ENCODE measurements at regions not wholly inside any gene's neighbourhood (a gene's known extent, or its start where the extent isn't known, plus 50 kb on each side); places are given as distances from the start of the nearest gene placed in this dataset.
A peak's percentile ranks its signal among the peaks of the same experiment; 100 is the strongest.

DNA sequence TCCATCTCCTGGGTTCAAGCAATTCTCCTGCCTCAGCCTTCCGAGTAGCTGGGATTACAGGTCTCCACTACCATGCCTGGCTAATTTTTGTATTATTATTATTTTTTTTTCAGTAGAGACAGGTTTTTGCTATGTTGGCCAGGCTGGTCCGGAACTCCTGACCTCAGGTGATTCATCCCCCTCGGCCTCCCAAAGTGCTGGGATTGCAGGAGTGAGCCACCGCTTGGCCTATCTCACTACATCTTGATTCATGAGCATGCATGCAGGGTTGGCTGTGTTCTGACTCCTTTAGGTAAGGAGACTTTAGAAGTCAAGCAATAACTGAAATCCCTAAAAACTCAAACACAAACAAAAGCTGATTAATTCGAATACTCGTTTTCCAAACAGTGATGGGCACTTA is 80.9 kb downstream of the GJA1 start:
- Histone ChIP-seq H3K4me3 (no peak overlapping the region), H3K4me2 (no peak overlapping the region), H3K27ac (peak overlapping the region; percentile 17 to 64; a peak in 3 of 6 replicates), H3K9me3 (no peaks in the 10 kb centered on the region), H3K4me1 (peaks cover 24% of the 10 kb centered on the region)
- ChIA-PET CTCF (no interaction called here), POLR2A (no interaction called here)
- WGBS (ENCODE audit: missing lambda C conversion rate) = 92% methylated on average over 5 of the region's 6 CpGs
- TF ChIP-seq ESRRA (IDR thresholded peaks at IDR 0.05; ENCODE audit: borderline replicate concordance, low read length) (no peak), ZNF302 (CRISPR knock-in tag; IDR thresholded peaks at IDR 0.05) (no peak), ZC3H11A (IDR thresholded peaks at IDR 0.05) (no peak), EHF (CRISPR knock-in tag; IDR thresholded peaks at IDR 0.05) (no peak), CEBPB (IDR thresholded peaks at IDR 0.05) (no peak), POLR2A (IDR thresholded peaks at IDR 0.05; ENCODE audit: low read length) (no peak)
- TF ChIP-seq, protein P1, sequence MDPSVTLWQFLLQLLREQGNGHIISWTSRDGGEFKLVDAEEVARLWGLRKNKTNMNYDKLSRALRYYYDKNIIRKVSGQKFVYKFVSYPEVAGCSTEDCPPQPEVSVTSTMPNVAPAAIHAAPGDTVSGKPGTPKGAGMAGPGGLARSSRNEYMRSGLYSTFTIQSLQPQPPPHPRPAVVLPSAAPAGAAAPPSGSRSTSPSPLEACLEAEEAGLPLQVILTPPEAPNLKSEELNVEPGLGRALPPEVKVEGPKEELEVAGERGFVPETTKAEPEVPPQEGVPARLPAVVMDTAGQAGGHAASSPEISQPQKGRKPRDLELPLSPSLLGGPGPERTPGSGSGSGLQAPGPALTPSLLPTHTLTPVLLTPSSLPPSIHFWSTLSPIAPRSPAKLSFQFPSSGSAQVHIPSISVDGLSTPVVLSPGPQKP (IDR thresholded peaks at IDR 0.05; ENCODE audit: low read depth, low read length) = no peak
- FAIRE-seq = no peak
- DNase-seq (ENCODE audit: low read depth in 1 of 2, low spot score in 1 of 2) = no peak
- ATAC-seq = no peak

DNA sequence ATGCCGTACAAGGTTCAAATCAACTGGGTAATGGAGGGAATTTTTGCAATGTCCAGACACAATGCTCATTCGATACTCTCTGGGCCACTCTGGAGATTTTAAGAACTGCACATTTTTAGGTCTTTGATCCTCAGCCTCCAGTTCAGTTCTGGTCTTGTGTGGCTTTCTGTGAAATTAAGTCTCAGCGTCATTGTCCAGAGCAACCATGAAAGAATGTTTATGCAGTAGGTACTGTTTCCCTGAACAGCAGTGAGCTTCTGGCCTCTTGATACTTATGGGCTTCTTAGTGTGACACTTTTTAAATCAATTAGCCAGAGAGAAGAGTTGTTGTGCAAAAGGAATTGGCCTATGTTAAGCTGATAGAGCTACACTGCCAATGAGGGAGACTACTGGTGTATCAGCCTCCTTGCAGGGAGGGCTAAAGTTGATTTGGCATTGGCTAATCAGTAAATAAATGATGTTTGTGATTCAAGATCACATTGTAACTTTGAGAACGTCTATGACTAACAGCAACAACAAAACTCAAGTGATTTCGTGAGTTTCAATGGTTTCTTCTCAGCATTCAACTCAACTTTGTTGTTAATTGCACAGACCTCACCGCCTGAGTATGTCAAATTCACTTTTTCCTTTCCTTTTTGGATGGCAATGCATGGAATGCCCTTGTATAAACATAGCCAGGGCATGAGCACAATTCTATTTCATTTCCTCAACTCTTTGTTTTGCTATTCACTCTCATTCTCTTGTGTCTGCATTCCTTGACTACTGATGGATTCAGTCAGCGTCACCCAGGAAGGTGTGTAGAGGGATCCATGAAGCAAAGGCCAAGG is 85.1 kb downstream of the GJA1 start:
- TF ChIP-seq SMC3 (IDR thresholded peaks at IDR 0.05) = peak; percentile 17; the same call in 1 of the 3 replicates
- peak; percentile 3 to 27; a peak in 3 of 5 replicates for TF ChIP-seq RAD21 (conservative IDR thresholded peaks at IDR 0.05 in 1 of 2, IDR thresholded peaks at IDR 0.05 in 1 of 2)
- peak; percentile 82; the same call in 1 of the 2 replicates for TF ChIP-seq FOXS1 (CRISPR knock-in tag; IDR thresholded peaks at IDR 0.05)
- peak; percentile 46 to 76; a peak in 3 of 5 replicates for TF ChIP-seq EP300 (IDR thresholded peaks at IDR 0.05)
- no peak for TF ChIP-seq HDAC2 (IDR thresholded peaks at IDR 0.05)
- TF ChIP-seq MAZ (IDR thresholded peaks at IDR 0.05; ENCODE audit: borderline replicate concordance, low read depth, low read length) = no peak
- TF ChIP-seq SREBF2 (IDR thresholded peaks at IDR 0.05) = no peak
- no peak for TF ChIP-seq RFX5 (IDR thresholded peaks at IDR 0.05)
- TF ChIP-seq ZC3H11A (IDR thresholded peaks at IDR 0.05) = no peak
- TF ChIP-seq, protein P2, sequence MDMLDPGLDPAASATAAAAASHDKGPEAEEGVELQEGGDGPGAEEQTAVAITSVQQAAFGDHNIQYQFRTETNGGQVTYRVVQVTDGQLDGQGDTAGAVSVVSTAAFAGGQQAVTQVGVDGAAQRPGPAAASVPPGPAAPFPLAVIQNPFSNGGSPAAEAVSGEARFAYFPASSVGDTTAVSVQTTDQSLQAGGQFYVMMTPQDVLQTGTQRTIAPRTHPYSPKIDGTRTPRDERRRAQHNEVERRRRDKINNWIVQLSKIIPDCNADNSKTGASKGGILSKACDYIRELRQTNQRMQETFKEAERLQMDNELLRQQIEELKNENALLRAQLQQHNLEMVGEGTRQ (IDR thresholded peaks at IDR 0.05) = no peak
- peak in 1 of 2 experiments; percentile 30; a peak in 1 of 4 replicates for TF ChIP-seq CEBPB (IDR thresholded peaks at IDR 0.05)
- no peak for TF ChIP-seq FOSB (CRISPR knock-in tag; IDR thresholded peaks at IDR 0.05)
- TF ChIP-seq TP53 (CRISPR knock-in tag; IDR thresholded peaks at IDR 0.05) = no peak
- no peak for TF ChIP-seq FOSL2 (IDR thresholded peaks at IDR 0.05)
- peak; percentile 88 for TF ChIP-seq FOSL2 (CRISPR knock-in tag; IDR thresholded peaks at IDR 0.05)
- peak; percentile 80 for TF ChIP-seq JUNB (IDR thresholded peaks at IDR 0.05)
- 0 out of 2 replicates have a peak, but pooled peaks have one; percentile 27 for TF ChIP-seq HOXB5 (CRISPR knock-in tag; IDR thresholded peaks at IDR 0.05)
- TF ChIP-seq JUN (IDR thresholded peaks at IDR 0.05) = peak; percentile 20 to 59; a peak in 1 of 5 replicates
- TF ChIP-seq, protein P3, sequence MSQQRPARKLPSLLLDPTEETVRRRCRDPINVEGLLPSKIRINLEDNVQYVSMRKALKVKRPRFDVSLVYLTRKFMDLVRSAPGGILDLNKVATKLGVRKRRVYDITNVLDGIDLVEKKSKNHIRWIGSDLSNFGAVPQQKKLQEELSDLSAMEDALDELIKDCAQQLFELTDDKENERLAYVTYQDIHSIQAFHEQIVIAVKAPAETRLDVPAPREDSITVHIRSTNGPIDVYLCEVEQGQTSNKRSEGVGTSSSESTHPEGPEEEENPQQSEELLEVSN (IDR thresholded peaks at IDR 0.05; ENCODE audit: borderline replicate concordance, low read depth) = no peak
- TF ChIP-seq, protein P4, sequence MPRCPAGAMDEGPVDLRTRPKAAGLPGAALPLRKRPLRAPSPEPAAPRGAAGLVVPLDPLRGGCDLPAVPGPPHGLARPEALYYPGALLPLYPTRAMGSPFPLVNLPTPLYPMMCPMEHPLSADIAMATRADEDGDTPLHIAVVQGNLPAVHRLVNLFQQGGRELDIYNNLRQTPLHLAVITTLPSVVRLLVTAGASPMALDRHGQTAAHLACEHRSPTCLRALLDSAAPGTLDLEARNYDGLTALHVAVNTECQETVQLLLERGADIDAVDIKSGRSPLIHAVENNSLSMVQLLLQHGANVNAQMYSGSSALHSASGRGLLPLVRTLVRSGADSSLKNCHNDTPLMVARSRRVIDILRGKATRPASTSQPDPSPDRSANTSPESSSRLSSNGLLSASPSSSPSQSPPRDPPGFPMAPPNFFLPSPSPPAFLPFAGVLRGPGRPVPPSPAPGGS (IDR thresholded peaks at IDR 0.05) = no peak
- no peak for TF ChIP-seq ZFP36 (IDR thresholded peaks at IDR 0.05; ENCODE audit: borderline replicate concordance, partially characterized antibody)
- TF ChIP-seq, protein P5, sequence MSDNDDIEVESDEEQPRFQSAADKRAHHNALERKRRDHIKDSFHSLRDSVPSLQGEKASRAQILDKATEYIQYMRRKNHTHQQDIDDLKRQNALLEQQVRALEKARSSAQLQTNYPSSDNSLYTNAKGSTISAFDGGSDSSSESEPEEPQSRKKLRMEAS (IDR thresholded peaks at IDR 0.05) = peak; percentile 30; the same call in 1 of the 2 replicates
- TF ChIP-seq HOXA7 (CRISPR knock-in tag; IDR thresholded peaks at IDR 0.05) = no peak
- TF ChIP-seq GATA3 (IDR thresholded peaks at IDR 0.05; ENCODE audit: borderline replicate concordance) = peak; percentile 87
- TF ChIP-seq MYC (IDR thresholded peaks at IDR 0.05; ENCODE audit: borderline replicate concordance, low read length) = no peak
- ChIA-PET CTCF (no interaction called here), POLR2A (interaction anchor here (1.5 kb wide), 1 partner anchor 82 kb away, joined by 6 read pairs; no protein-coding TSS in a partner anchor)
- peak; percentile 84 to 90 for ATAC-seq
- WGBS (ENCODE audit: missing lambda C conversion rate) = 28% methylated on average over 7 of the region's 7 CpGs
- peaks cover 36% of the 10 kb centered on the region for H3K4me1 ChIP-seq
- FAIRE-seq = no peak
- no peaks in the 10 kb centered on the region for H3K9me3 ChIP-seq
- peak; percentile 3 to 84 for DNase-seq (ENCODE audit: low read depth in 1 of 2, low spot score in 1 of 2)
- no peak overlapping the region for H3K4me3 ChIP-seq
- peak overlapping the region; percentile 63 for H3K4me2 ChIP-seq
- H3K27ac ChIP-seq = peak overlapping the region; percentile 76 to 82

Data from A549 (cell line).